Activated naive CD4-positive, alpha-beta T cell treated with Interleukin-2 at 50 U/mL for 16 hours (primary cell): ENCODE measurements at regions not wholly inside any gene's neighbourhood (a gene's known extent, or its start where the extent isn't known, plus 50 kb on each side); places are given as distances from the start of the nearest gene placed in this dataset.

Experiments
- DNase-seq: peaks from one replicate; pipeline ENCODE4 v3.0.0-alpha.2; 2020

GRCh38 chr1:173424782-173425407 lies 52.2 kb upstream of the PRDX6 start:
- DNase-seq = no peak

GRCh38 chr1:173426057-173426456 lies 51.1 kb upstream of the PRDX6 start:
- DNase-seq = no peak

- DNase-seq = no peak
These were observed 49.7 kb upstream of the PRDX6 start for GRCh38 chr1:173427146-173428054.
